Spleen (tissue), 7 donors: ENCODE measurements at regions not wholly inside any gene's neighbourhood (a gene's known extent, or its start where the extent isn't known, plus 50 kb on each side); places are given as distances from the start of the nearest gene placed in this dataset.

Experiments used
- CTCF ChIP-seq, 11 experiments: fragments of 200-600 bp in 7 of 11; fragments of 450-650 bp in 4 of 11; sonication (generic) in 4 of 11; IDR thresholded peaks in 8 of 11; conservative IDR thresholded peaks in 3 of 11; 1 replicate in 7 of 11; 2 replicates in 4 of 11; pipeline versions ENCODE4 v1.4.0 to v1.8.0; 2016 to 2021; ENCODE audit warnings: antibody characterized with exemption in 11 of 11, inconsistent platforms in 4 of 11, mild to moderate bottlenecking in 1 of 11
- POLR2A ChIP-seq, 3 donors: fragments of 450-650 bp; IDR thresholded peaks; one replicate each; pipeline ENCODE4 v1.5.1; 2017; ENCODE audit warnings: antibody characterized with exemption in 3 of 3, mild to moderate bottlenecking in 1 of 3
- POLR2AphosphoS5 ChIP-seq, 3 donors: sonication (generic); formaldehyde crosslinking; IDR thresholded peaks; one replicate each; pipeline ENCODE4 v1.5.1; 2017; ENCODE audit warnings: antibody characterized with exemption in 3 of 3
- donor health status: DM: no; HTN: no; CAD: no; lungs with moderate emphysema.
- donor health status: DM: no; HTN: no; CAD: no.
- donor health status: DM: no; HTN: no; CAD: no.

- TF ChIP-seq CTCF (IDR thresholded peaks at IDR 0.05 in 8 of 11, conservative IDR thresholded peaks at IDR 0.05 in 3 of 11) = no peak
- no peak for TF ChIP-seq POLR2A (IDR thresholded peaks at IDR 0.05)
- TF ChIP-seq POLR2AphosphoS5 (IDR thresholded peaks at IDR 0.05) = no peak
Observed at GRCh38 chr2:213205944-213206343, 54.5 kb upstream of the IKZF2 start.
